CD4-positive, alpha-beta T cell treated with Interleukin-17A for 4 hours (primary cell): ENCODE measurements at regions not wholly inside any gene's neighbourhood (a gene's known extent, or its start where the extent isn't known, plus 50 kb on each side); places are given as distances from the start of the nearest gene placed in this dataset.
"Not testable (repeated sequence)": the region's sequence is repeated elsewhere in the genome, so short reads cannot be mapped to it uniquely, and the experiment has no call there.

ENCODE experiments used
- DNase-seq: peaks from one replicate; pipeline ENCODE4 v3.0.0-alpha.2; 2020; ENCODE audit warnings: mixed read lengths

DNA sequence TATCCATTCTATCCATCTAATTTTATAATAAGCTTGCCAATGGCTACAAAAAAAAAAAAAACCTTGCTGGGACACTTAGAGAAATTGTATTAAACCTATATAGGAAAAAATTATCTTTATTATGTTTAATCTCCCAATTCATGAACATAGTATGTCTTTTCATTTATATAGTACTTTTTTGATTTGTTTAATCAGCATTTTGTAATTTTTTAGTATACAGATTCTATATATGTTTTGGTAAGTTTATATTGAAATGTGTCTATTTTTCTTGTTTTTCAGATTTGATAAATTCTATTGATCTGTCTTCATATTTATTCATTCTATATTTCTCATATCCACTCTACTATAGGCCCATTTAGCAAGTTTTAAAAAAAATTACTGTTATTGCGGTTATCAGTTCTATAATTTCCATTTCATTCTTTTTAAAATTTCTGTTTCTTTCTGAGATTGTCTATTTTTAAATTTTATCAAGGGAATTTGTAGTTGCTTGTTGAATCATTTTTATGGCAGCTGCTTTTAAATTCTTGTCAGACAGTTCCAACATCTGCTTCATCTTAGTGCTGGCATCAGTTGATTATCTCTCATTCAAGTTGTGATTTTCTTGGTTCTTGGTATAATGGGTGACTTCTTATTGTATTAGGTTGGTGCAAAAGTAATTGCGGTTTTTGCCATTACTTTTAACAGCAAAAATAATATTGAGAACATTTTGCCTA is 170.1 kb upstream of the S1PR3 start:
- no peak for DNase-seq

DNA sequence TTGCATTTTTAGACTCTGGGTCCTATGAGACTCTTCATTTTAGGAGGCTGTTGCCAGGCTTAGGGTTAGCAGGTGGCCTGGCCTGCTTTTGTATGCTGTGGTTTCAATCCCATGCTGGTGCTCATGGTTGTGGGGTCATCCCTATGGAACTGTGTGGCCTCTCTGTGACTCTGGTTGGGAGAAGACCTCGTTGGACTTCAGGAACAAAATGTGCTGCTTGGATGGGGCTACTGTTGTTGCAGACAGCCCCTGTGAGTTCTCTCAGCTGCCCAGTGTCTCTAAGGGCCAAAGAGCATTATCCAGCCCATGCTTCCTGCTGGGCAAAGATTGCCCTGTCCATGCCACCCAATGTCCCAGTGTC is 169.5 kb upstream of the S1PR3 start:
- no peak for DNase-seq

DNA sequence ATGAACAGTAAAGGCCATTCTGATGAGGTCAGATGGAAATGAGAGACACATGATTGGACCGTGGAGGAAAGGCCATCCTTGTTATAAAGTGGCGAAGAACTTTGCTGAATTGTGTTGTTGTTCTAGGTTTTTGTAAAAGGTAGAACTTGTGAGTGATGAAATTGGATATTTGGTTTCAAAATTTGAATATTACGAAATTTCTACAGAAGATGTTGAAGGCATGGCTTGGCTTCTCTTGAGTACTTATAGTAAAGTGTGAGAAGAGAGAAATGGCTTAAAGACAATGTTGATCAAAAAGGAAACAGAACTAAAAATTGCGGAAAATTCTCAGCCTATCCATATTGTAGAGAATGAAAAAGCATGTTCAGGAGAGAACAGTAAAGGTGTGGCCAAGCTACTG is 166.6 kb upstream of the S1PR3 start:
- no peak for DNase-seq

DNA sequence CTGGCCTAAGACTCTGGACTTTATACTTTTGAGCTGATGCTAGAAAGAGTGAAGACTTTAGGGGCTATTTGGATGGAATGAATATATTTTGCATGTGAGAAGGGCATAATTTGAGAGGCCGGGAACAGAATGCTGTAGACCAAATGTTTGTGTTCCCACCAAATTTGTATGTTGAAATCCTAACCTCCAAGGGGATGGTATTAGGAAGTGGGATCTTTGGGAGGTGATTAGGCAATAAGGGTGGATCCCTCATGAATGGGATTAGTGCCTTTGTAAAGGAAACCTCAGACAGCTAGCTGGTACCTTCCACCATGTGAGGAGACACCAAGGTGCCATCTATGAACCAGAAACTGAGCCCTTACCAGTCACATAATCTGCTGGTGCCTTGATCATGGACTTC is 165.1 kb upstream of the S1PR3 start:
- DNase-seq: no peak

DNA sequence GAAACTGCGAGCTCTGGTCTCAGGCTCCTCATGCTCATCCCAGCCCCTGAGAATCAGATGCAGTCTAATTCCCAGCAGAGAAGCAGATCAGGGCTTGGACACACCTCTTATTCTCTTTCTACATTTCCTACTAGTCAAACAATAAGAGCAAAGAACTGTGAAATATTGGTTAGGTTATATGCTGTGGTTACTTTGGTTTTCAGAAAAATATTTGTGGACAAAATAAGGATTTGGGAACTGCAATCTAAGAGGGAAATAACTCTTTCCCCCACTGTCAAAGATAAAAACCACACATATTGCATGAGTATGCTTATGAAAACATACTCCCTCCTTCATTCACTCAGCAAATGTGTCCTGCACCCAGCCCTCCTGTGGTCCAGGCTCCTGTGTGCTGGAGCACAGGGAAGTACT is 164.5 kb upstream of the S1PR3 start:
- no peak for DNase-seq

DNA sequence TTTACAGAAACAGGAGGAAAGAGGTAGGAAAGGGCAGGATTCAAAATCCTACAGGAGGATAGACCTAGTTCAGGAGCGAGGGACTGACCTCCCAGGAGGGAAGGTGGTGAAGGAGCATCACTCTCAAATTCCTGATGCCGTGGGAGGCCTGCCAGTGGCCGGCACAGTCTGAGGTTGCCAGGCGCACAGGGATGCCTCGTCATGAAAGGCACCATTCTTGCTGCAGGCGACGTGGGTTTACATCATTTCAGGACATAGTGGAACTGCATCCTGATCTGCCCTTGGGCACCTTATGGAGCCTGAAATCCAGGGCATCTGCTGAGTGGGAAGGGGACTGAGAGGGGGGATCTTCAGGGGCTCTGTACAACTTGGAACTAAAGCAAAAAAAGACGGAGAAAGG is 163.2 kb upstream of the S1PR3 start:
- DNase-seq: no peak

DNA sequence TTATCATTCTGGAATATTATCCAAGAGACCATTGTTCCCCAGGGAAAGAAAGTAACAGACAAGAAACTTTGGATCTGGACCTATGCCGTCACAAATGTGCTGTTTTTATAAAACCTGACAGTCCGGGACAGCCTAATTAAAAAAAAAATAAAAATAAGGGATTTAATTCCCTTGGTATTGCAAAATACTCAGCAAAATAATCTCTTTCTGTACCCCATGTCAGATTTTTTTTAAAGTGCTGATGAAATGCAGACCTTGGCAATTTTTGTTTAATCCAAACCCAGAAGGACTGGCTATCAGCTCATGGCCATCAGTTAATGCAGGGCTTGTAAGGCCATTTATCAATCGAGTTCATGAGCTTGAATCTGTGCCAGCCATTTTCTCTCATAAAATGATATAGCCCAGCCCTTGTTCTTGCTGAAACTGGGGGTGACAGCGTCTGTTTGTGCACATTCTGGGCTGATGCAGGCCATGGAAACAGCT is 162.7 kb upstream of the S1PR3 start:
- DNase-seq: no peak

DNA sequence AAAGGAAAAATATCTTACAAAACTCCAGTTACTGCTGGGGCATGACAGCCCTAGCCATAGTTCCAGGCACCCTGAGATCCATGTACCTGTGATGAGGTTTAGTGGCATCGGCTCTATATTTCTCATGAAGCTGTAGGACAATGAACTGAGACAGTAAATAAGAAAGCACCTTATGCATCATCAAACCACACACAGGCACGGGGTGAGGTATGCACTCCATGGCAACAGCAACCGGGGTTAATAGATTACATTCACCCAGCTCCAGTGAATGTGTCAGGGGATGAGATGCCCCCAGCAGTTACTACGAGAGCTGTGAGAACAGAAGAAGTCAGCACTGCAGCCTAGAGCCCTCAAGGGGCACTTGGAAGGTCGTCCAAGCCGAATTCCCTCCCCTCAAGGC is 162.0 kb upstream of the S1PR3 start:
- no peak for DNase-seq

DNA sequence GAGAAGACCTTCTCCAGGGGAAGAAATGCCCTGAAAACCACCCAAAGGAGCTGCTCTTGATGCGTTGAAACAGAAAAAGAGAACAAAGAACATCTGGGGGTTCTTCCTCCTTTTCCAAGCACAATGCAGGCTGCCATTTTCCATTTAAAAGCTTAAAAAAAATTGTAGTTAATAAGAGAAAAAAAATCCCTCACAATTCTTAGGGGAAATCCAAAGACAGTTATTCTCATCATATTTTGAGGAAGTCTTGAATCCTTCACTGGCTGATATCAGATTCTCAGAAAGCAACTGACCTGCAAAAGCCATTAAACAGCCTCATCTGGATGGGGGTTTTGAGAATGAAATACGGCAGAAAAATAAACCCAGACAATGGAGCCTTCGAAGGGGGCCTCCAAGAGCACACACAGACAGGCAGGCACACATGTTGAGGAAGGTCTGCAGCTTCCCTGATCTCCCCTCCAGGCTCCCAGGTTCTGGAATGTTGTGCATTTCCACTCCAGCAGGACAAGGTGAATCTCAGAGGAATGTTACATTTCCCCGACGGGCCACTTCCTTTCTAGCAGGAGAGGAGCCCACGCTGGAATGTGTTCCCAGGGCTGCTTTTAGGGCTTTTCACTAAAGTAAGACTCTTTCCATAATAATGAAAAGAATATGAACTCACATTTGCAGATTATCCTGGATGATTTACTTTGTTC is 159.4 kb upstream of the S1PR3 start:
- no peak for DNase-seq

DNA sequence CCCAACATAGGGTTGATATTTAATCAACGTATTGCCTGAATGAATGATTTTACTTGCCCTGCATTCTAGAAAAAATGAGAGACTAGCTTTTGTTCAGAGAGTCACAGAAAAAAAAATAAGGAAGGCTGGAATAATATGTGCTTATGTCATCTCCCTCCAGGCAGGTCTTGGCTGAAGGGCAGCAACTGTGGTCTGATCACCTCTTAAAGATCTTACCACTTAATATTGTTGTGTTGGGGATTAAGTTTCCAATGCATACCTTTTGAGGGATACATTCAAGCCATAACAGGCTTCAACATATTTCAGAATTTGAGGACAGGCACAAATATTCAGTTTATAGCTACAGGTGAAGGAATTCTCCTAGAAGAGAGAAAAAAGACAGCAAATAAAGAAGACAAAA is 157.3 kb upstream of the S1PR3 start:
- DNase-seq: no peak

DNA sequence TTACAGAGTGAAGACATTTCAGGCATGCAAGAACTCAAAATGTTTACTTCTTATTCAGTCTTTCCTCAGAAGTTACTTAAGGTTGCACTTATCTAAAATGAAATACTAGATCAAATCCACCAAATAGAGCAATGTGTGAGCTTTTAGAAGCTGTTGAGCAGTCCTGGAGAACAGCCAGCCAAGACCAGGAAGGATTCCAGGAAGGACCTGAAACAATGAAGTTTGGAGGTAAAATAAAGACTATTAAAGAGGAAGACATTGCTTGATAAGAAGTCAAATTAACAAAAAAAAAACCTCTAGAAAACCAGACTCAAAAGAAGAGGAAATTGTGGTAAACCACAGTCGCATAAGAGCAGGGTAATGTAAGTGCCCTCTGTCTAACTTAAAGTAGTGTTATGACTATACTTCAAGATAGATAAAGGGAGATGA is 156.2 kb upstream of the S1PR3 start:
- DNase-seq: no peak

DNA sequence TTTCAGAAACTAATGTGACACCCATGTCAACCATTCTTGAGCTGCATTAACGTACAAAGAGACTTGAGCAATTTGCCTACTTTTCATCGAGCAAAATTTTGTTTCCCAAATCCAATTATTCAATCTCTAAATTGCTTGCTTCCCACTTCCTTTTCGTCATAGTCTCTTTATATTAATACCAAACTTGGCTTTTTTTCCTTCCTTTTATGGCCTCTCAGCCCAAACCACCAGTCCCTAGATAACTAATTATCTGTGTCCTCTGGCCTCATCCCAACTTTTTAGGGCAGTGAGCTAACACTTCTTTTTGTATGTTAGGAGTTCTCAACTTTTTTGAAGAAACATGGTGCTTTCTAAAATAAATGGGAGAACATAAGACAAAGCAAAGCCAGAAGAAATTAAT is 155.5 kb upstream of the S1PR3 start:
- DNase-seq: no peak

DNA sequence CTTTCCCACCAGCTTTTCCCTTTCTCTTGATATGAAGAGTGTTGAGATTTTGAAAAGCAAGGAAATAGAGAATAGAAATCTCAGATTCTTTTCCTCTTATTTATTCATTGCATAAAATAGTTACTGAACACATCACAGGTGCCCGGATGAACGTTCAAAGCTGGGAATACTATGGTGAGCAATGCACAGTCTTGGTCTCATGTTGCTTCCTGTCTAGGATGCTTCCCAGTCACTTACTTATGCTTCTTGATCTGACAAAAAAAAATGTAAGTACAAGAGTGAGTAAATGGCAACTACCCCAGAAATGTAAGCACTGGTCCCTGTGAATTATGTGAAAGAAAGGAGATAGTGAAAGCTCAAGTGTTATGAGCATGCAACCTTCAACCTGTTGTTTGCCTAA is 153.5 kb upstream of the S1PR3 start:
- DNase-seq: no peak

DNA sequence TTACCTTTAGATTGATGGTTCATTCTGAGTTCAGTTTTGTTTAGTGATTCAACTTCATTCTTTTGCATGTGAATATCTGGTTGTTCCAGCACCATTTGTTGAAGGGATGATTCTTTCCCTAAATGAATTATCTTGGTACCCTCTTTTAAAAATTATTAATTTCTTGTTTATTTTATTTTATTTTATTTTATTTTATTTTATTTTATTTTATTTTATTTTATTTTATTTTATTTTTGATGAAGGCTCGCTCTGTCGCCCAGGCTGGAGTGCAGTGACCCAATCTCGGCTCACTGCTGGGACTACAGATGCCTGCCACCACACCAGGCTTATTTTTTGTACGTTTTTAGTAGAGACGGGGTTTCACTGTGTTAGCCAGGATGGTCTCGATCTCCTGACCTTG is 141.4 kb upstream of the S1PR3 start:
- not testable (repeated sequence) for DNase-seq

DNA sequence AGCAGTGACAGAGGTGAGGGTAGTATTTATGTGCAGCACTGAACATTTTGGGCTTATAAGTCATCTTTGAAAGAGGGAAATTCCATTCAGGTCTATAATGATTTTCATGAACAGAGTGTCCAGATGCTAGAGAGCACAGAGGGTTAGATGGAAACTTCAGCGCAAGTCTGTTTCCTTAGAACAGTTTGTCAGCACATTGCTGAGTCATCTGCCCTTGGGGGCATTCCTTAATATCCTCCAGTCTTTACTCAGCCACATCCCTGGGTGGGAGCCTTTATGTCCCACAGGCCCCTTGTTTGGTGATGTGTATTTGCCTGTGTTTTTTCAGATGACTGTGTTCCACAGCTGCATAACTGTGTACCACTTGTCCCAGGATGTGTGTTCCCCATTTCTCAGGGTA is 138.5 kb upstream of the S1PR3 start:
- no peak for DNase-seq

DNA sequence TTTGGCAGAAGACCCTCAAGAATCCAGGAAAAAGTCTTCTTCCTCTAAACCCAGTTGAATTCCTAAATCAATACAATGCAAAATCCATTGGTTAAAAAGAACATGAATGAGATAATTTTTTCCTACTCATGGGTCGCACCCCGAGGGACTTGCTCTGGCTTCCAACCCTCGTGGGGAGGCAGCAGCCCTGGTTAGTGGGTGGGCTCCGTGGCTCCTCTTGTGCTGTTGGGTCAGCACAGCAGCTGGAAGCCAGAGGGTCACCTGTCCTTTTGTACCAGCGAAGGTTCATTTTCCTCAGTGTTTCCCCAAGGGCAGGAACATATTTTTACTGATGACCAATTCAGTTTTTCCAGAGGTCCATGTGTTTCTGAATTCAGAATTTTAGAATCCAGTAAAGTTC is 120.6 kb upstream of the S1PR3 start:
- no peak for DNase-seq

DNA sequence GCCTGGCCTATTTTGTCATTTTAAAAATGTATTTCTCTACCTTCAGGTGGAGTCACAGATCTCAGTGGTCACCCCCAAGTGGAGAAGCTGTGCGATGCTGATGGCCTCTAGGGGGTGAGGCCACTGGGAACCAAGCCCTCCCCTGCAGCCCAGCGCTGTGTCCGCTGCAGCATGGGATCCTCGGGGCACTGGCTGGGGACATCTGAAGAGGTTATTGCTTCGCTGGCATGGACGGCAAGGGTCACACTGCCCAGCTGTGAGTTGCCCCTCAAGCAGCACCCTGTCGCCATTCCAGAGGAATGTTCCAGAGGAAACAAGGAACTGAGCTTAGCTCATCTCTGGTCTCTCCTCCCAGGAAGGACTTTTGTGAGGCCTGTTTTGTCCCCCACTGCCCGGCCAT is 119.6 kb upstream of the S1PR3 start:
- no peak for DNase-seq

DNA sequence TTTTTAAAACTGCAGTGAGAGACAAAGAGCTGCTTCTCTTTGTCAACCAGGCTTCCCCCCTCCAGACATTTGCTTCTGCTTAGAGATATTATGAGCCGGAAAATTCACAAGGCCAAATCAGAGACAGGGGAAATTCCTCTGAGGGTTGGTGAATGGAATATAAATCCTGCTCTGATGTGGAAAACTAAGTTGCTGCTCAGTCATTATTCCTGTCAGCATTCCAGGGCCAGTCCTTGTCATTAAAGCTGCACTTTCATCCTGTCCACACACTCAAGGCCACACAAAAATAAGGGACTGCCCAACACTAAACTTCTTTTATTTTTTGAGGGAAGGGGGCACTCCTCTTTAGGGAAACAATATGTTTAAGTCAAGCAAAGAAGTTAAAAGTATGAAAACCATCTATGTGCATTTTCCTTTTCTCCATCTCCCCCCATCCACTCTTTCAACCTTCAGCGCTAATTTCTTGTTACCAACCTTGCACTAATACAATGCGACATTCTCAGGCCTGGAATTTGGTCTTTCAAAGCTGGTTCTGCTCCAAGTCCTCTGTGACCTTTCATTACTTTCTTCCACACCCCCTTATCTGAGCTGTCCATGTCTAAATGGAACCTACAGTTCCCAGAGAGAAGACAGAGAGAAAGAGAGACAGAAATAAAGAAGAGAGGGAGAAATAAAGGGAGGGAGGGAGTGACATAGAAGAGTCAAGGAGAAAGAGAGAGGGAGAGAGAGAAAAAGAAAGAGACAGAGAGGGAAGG is 118.9 kb upstream of the S1PR3 start:
- no peak for DNase-seq

DNA sequence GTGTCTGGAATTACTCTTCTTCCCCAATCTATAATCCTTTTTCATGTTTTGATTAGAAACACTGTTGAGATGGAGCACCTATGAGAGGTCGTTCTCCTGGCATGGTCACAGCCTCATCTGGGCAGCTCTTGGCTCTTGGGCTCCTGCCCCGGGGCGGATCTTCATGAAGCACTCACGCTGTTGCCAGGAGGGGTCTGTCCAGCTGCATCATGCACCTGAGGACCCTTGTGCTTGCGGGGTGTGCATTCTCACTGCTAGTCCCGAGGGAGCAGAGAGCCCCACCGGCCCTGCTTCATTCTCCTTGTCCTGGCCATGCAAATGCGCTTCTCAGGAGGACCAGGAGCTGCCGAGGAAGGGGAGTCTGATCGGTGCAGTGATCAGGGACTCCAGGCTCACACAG is 117.6 kb upstream of the S1PR3 start:
- no peak for DNase-seq

DNA sequence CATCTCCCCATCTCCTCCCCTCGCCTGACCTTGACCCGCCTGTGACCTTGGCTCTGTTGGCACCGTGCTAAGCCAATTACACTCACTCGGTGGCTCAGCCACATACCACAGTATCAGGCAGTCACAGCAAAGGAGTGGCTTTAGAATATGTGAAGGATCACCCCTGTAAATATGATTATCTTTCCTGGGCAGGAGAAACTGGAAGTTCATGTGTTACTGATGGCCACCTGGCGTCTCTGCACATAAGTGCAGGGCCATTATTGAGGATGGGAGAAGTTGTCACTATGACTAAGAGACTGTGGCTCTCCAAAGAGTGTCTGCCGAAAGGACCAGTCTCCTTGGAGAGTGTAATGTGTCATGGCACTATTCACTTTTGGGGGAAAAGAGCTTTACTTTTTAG is 116.9 kb upstream of the S1PR3 start:
- DNase-seq: no peak

DNA sequence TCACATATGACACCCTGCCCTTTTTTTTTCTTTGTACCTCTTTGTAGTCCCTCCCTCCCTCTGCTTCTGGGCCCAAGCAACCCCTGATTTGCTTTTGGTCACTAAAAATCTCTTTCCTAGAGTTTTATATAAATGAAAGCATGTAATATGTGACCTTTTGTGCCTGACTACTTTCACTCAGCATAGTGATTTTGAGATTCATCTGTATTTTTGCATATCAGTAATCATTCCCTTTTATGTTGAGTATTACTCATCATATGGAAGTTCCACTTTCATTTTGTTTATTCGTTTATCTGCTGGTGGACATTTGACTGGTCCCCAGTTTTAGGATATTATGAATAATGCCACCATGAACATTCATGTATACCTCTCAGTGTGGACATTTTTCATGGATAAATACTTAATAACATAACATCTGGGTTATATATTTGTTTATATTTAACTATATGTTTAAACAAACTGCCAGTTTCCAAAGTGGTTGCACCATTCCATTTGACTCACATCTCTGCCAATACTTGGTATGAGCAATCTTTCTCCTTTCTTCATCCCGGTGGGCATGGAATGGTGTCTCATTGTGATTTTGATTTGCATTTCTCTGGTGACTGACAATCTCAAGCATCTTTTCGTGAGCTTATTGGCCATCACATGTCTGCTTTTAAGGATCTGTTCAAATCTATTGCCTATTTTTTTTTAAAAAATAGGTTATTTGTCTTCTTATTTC is 115.7 kb upstream of the S1PR3 start:
- no peak for DNase-seq

DNA sequence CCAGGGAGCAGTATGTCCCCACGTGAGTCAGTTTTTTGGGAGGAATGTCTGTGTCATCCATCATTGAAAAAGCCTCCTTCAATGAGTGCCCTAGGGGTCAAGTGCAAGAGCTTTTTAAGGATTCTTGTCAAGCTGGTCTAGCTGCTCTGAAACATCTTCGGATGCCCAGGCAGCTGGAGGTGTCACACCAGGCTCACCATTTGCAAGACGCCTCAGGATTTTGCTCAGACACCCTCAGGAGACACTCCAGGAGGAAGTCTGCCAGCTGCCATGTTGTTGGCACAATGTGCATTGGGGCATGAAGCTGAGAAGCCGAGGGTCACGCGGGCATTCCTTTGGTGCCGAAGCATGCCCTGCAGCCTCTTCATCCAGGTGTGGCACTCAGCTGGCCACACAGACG is 111.1 kb upstream of the S1PR3 start:
- no peak for DNase-seq

DNA sequence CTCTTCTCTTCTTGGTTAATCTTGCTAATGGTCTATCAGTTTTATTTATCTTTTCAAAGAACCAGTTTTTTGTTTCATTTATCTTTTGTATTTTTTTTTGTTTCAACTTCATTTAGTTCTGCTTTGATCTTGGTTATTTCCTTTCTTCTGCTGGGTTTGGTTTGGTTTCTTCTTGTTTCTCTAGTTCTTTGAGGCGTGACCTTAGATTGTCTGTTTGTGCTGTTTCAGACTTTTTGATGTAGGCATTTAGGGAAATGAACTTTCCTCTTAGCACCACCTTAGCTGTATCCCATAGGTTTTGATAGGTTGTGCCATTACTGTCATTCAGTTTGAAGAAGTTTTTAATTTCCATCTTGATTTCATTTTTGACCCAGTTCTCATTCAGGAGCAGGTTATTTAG is 107.0 kb upstream of the S1PR3 start:
- not testable (repeated sequence) for DNase-seq
